H9 (cell line): ENCODE measurements at regions not wholly inside any gene's neighbourhood (a gene's known extent, or its start where the extent isn't known, plus 50 kb on each side); places are given as distances from the start of the nearest gene placed in this dataset.

Source experiments
- DNase-seq: peaks from one replicate; pipeline ENCODE4 v3.0.0-alpha.2; 2017
- H2AFZ ChIP-seq: one replicate; pipeline ENCODE4 v1.6.1; 2013; ENCODE audit warnings: mild to moderate bottlenecking, low read length, control low read depth, moderate library complexity
- H2AK5ac ChIP-seq: 2 replicates; pipeline ENCODE4 v1.6.1; 2013; ENCODE audit warnings: low read length, control low read depth, mixed read lengths; ENCODE audit not compliant: insufficient read length
- H2BK120ac ChIP-seq: one replicate; pipeline ENCODE4 v1.6.1; 2013; ENCODE audit warnings: low read depth, mild to moderate bottlenecking, low read length, control low read depth, inconsistent platforms; ENCODE audit not compliant: poor library complexity, severe bottlenecking
- H2BK12ac ChIP-seq: 2 replicates; pipeline ENCODE4 v1.6.1; 2013; ENCODE audit warnings: low read length, control low read depth, mixed read lengths, low read depth; ENCODE audit not compliant: insufficient read length
- H2BK15ac ChIP-seq: 2 replicates; pipeline ENCODE4 v1.6.1; 2013; ENCODE audit warnings: low read depth, low read length, control low read depth
- H2BK20ac ChIP-seq: one replicate; pipeline ENCODE4 v1.6.1; 2013; ENCODE audit warnings: low read depth, mild to moderate bottlenecking, low read length, control low read depth, inconsistent platforms; ENCODE audit not compliant: poor library complexity, severe bottlenecking
- H2BK5ac ChIP-seq: 2 replicates; pipeline ENCODE4 v1.6.1; 2013; ENCODE audit warnings: low read length, control low read depth, mixed read lengths; ENCODE audit not compliant: insufficient read length
- H3K14ac ChIP-seq: 2 replicates; pipeline ENCODE4 v1.6.1; 2013; ENCODE audit warnings: low read length, control low read depth; ENCODE audit not compliant: insufficient read depth
- H3K18ac ChIP-seq: 2 replicates; pipeline ENCODE4 v1.6.1; 2013; ENCODE audit warnings: low read depth, mild to moderate bottlenecking, mixed read lengths, low read length, control low read depth; ENCODE audit not compliant: insufficient read length
- H3K23ac ChIP-seq: 2 replicates; pipeline ENCODE4 v1.6.1; 2013; ENCODE audit warnings: low read length, control low read depth, mixed read lengths, low read depth; ENCODE audit not compliant: insufficient read length
- H3K23me2 ChIP-seq: 2 replicates; pipeline ENCODE4 v1.6.1; 2013; ENCODE audit warnings: low read depth, mild to moderate bottlenecking, mixed read lengths, low read length, control low read depth; ENCODE audit not compliant: insufficient read length, poor library complexity, severe bottlenecking
- H3K27ac ChIP-seq: 2 replicates; pipeline ENCODE4 v1.5.1; 2013; ENCODE audit warnings: low read length, control low read depth, mixed read lengths, low read depth; ENCODE audit not compliant: insufficient read length
- H3K27me3 ChIP-seq: 2 replicates; pipeline ENCODE4 v1.6.1; 2013; ENCODE audit warnings: low read length, control low read depth, inconsistent platforms; ENCODE audit not compliant: insufficient read depth
- H3K4ac ChIP-seq: 2 replicates; pipeline ENCODE4 v1.6.1; 2013; ENCODE audit warnings: low read depth, mild to moderate bottlenecking, control low read depth, inconsistent platforms, low read length, moderate library complexity
- H3K4me1 ChIP-seq: 2 replicates; pipeline ENCODE4 v1.6.1; 2013; ENCODE audit warnings: low read length, control low read depth, inconsistent platforms; ENCODE audit not compliant: insufficient read depth
- H3K4me2 ChIP-seq: 2 replicates; pipeline ENCODE4 v1.6.1; 2013; ENCODE audit warnings: low read length, control low read depth, mixed read lengths; ENCODE audit not compliant: insufficient read length, insufficient read depth
- H3K56ac ChIP-seq: 2 replicates; pipeline ENCODE4 v1.6.1; 2013; ENCODE audit warnings: low read depth, mild to moderate bottlenecking, mixed read lengths, low read length, control low read depth; ENCODE audit not compliant: insufficient read length
- H3K79me1 ChIP-seq: 2 replicates; pipeline ENCODE4 v1.6.1; 2013; ENCODE audit warnings: low read depth, mild to moderate bottlenecking, moderate library complexity, low read length, control low read depth, inconsistent platforms; ENCODE audit not compliant: insufficient read depth, poor library complexity, severe bottlenecking
- H3K79me2 ChIP-seq: 2 replicates; pipeline ENCODE4 v1.6.1; 2013; ENCODE audit warnings: low read length, control low read depth, inconsistent platforms; ENCODE audit not compliant: insufficient read depth
- H3K9ac ChIP-seq: 2 replicates; pipeline ENCODE4 v1.6.1; 2013; ENCODE audit warnings: low read length, control low read depth, mixed read lengths; ENCODE audit not compliant: insufficient read length; ENCODE audit errors: extremely low read depth
- H3K9me3 ChIP-seq: one replicate; pipeline ENCODE4 v1.6.1; 2013; ENCODE audit warnings: low read depth, low read length, inconsistent platforms; ENCODE audit not compliant: control insufficient read depth
- H3T11ph ChIP-seq: one replicate; pipeline ENCODE4 v1.6.1; 2013; ENCODE audit warnings: mild to moderate bottlenecking, low read length, control low read depth, inconsistent platforms
- H4K20me1 ChIP-seq: one replicate; pipeline ENCODE4 v1.6.1; 2013; ENCODE audit not compliant: control insufficient read depth, insufficient read length, insufficient read depth
- H4K5ac ChIP-seq: 2 replicates; pipeline ENCODE4 v1.6.1; 2013; ENCODE audit warnings: low read depth, mild to moderate bottlenecking, mixed read lengths, low read length, control low read depth; ENCODE audit not compliant: insufficient read length
- H4K8ac ChIP-seq: replicated peaks from 2 replicates; pipeline ENCODE4 v1.6.1; 2013; ENCODE audit warnings: low read length, control low read depth, mixed read lengths, low read depth; ENCODE audit not compliant: insufficient read length
- H4K91ac ChIP-seq: 2 replicates; pipeline ENCODE4 v1.6.1; 2013; ENCODE audit warnings: low read depth, mild to moderate bottlenecking, moderate library complexity, mixed read lengths, low read length, control low read depth; ENCODE audit not compliant: insufficient read length
- H3K27ac Mint-ChIP-seq, 3 experiments: 2 replicates in 2 of 3; 3 replicates in 1 of 3; pipeline ENCODE4 v1.8.0; 2020 to 2021; ENCODE audit warnings: mixed read lengths in 3 of 3, mild to moderate bottlenecking in 1 of 3, moderate library complexity in 1 of 3
- H3K27me3 Mint-ChIP-seq: 2 replicates; pipeline ENCODE4 v1.8.0; 2021; ENCODE audit warnings: low read depth, mild to moderate bottlenecking, moderate library complexity, mixed read lengths
- H3K36me3 Mint-ChIP-seq, 3 experiments: 2 replicates in 2 of 3; 3 replicates in 1 of 3; pipeline ENCODE4 v1.8.0; 2020 to 2021; ENCODE audit warnings: low read depth in 3 of 3, mixed read lengths in 3 of 3; ENCODE audit not compliant: insufficient read depth in 1 of 3
- H3K4me1 Mint-ChIP-seq, 2 experiments: 2 replicates each; pipeline ENCODE4 v1.8.0; 2020; ENCODE audit warnings: mixed read lengths in 2 of 2
- H3K4me3 Mint-ChIP-seq, 2 experiments: 2 replicates in 1 of 2; 3 replicates in 1 of 2; pipeline ENCODE4 v1.8.0; 2020 to 2021; ENCODE audit warnings: mild to moderate bottlenecking in 2 of 2, mixed read lengths in 2 of 2, moderate library complexity in 1 of 2
- H3K9me3 Mint-ChIP-seq, 2 experiments: 2 replicates in 1 of 2; 3 replicates in 1 of 2; pipeline ENCODE4 v1.8.0; 2020; ENCODE audit warnings: mild to moderate bottlenecking in 2 of 2, mixed read lengths in 2 of 2, moderate library complexity in 1 of 2
- CTCF ChIP-seq: fragments of 200-600 bp; sonication (generic); conservative IDR thresholded peaks from 3 replicates; pipeline ENCODE4 v1.8.0; 2021; ENCODE audit warnings: antibody characterized with exemption, mild to moderate bottlenecking
- WGBS: extraction: QIAGEN DNeasy Blood & Tissue Kit; methylation state at CpG from one replicate; pipeline ENCODE4 v1.1.7; 2013; ENCODE audit warnings: missing lambda C conversion rate, low lambda C conversion rate, mixed read lengths; ENCODE audit not compliant: insufficient read length; ENCODE audit errors: extremely low coverage; 5-methylcytosine and 5-hydroxymethylcytosine counted together

- H4K8ac ChIP-seq = no peak overlapping the region
- no peak overlapping the region for H3K4me2 ChIP-seq
- H3K14ac ChIP-seq = no peak overlapping the region
- 0 out of 2 replicates have a peak, but pooled peaks cover 2% of the 10 kb centered on the region for H3K27me3 ChIP-seq
- no peak overlapping the region for H3K27ac ChIP-seq
- no peak overlapping the region for H4K5ac ChIP-seq
- no peak overlapping the region for H3K27ac Mint-ChIP-seq
- peaks cover 0 to 6% of the 10 kb centered on the region in 2 experiments; a peak in 3 of 5 replicates for H3K9me3 Mint-ChIP-seq
- no peaks in the 10 kb centered on the region for H3K79me2 ChIP-seq
- H2BK5ac ChIP-seq = no peak overlapping the region
- H3K36me3 Mint-ChIP-seq = peaks cover 0 to 4% (median 0%) of the 10 kb centered on the region in 3 experiments; a peak in 4 of 7 replicates
- WGBS = no CpG with 5 or more reads among the region's 3 CpGs
- no peak overlapping the region for H3K18ac ChIP-seq
- no peak overlapping the region for H2AK5ac ChIP-seq
- 0 out of 2 replicates have a peak, but pooled peaks cover 5% of the 10 kb centered on the region for H3K4me1 ChIP-seq
- no peak overlapping the region for H3T11ph ChIP-seq
- TF ChIP-seq CTCF = no peak
- no peak for DNase-seq
- no peaks in the 10 kb centered on the region for H4K20me1 ChIP-seq
- no peak overlapping the region for H3K56ac ChIP-seq
- no peak overlapping the region for H2BK15ac ChIP-seq
- H3K4ac ChIP-seq = no peak overlapping the region
- H2BK20ac ChIP-seq = no peak overlapping the region
- H2BK120ac ChIP-seq = no peak overlapping the region
- no peaks in the 10 kb centered on the region for H3K79me1 ChIP-seq
- no peak overlapping the region for H3K9ac ChIP-seq
- H2AFZ ChIP-seq = no peak overlapping the region
- H4K91ac ChIP-seq = no peak overlapping the region
- H3K4me1 Mint-ChIP-seq = peaks cover 10 to 24% of the 10 kb centered on the region in 2 experiments
- H3K9me3 ChIP-seq = no peaks in the 10 kb centered on the region
- H3K23ac ChIP-seq = no peak overlapping the region
- H3K23me2 ChIP-seq = no peaks in the 10 kb centered on the region
- peaks cover 15% of the 10 kb centered on the region for H3K27me3 Mint-ChIP-seq
- H3K4me3 Mint-ChIP-seq = no peak overlapping the region
- H2BK12ac ChIP-seq = no peak overlapping the region
These were observed 196.9 kb upstream of the UBL3 start for GRCh38 chr13:30047154-30047874.
